HL-60/S4 treated with retinoic acid at 250 ng/mL for 4 days and 3 days (cell line): ENCODE measurements at regions not wholly inside any gene's neighbourhood (a gene's known extent, or its start where the extent isn't known, plus 50 kb on each side); places are given as distances from the start of the nearest gene placed in this dataset.
"Not testable (repeated sequence)": the region's sequence is repeated elsewhere in the genome, so short reads cannot be mapped to it uniquely, and the experiment has no call there.

Experiments
- in situ Hi-C: fragments of 300-500 bp; cut with MboI; formaldehyde crosslinking; loops from 2 replicates; pipeline ENCODE4 v1.7.0; 2022; ENCODE audit warnings: low sequenced_read_pairs

GRCh38 chr19:28642787-28643683, 569.9 kb downstream of the UQCRFS1 start:
- in situ Hi-C loops, result no loop called here

- in situ Hi-C loops, result no loop called here
These were observed 571.6 kb downstream of the UQCRFS1 start for GRCh38 chr19:28641395-28641794.

GRCh38 chr19:28640506-28640905, 572.4 kb downstream of the UQCRFS1 start:
- in situ Hi-C loops, result no loop called here

- in situ Hi-C loops, result loop anchor here (10.0 kb wide), 1 partner anchor 174 kb away; no protein-coding TSS in a partner anchor
These were observed 574.5 kb downstream of the UQCRFS1 start for GRCh38 chr19:28638445-28638844.

- in situ Hi-C loops, result loop anchor here (10.0 kb wide), 1 partner anchor 172 kb away; no protein-coding TSS in a partner anchor
These were observed 576.2 kb downstream of the UQCRFS1 start for GRCh38 chr19:28636706-28637105.

GRCh38 chr19:28636016-28636629, 576.8 kb downstream of the UQCRFS1 start:
- in situ Hi-C loops, result loop anchor here (10.0 kb wide), 1 partner anchor 171 kb away; no protein-coding TSS in a partner anchor

GRCh38 chr19:28634837-28635236, 578.1 kb downstream of the UQCRFS1 start:
- in situ Hi-C loops, result loop anchor here (10.0 kb wide), 1 partner anchor 170 kb away; no protein-coding TSS in a partner anchor

GRCh38 chr19:28634019-28634328, 579.0 kb downstream of the UQCRFS1 start:
- in situ Hi-C loops, result loop anchor here (10.0 kb wide), 1 partner anchor 169 kb away; no protein-coding TSS in a partner anchor

GRCh38 chr19:28633319-28634018, 579.5 kb downstream of the UQCRFS1 start:
- in situ Hi-C loops, result loop anchor here (10.0 kb wide), 1 partner anchor 169 kb away; no protein-coding TSS in a partner anchor

- in situ Hi-C loops, result loop anchor here (10.0 kb wide), 1 partner anchor 168 kb away; no protein-coding TSS in a partner anchor
These were observed 580.4 kb downstream of the UQCRFS1 start for GRCh38 chr19:28632371-28633080.

GRCh38 chr19:28631961-28632360, 581.0 kb downstream of the UQCRFS1 start:
- in situ Hi-C loops, result loop anchor here (10.0 kb wide), 1 partner anchor 167 kb away; no protein-coding TSS in a partner anchor

GRCh38 chr19:28627669-28628068, 585.3 kb downstream of the UQCRFS1 start:
- in situ Hi-C loops, result no loop called here

- in situ Hi-C loops, result not testable (repeated sequence)
These were observed 586.5 kb downstream of the UQCRFS1 start for GRCh38 chr19:28626407-28626806.

- in situ Hi-C loops, result no loop called here
These were observed 593.0 kb downstream of the UQCRFS1 start for GRCh38 chr19:28619816-28620429.

GRCh38 chr19:28618504-28618903, 594.4 kb downstream of the UQCRFS1 start:
- in situ Hi-C loops, result no loop called here

- in situ Hi-C loops, result no loop called here
These were observed 597.0 kb downstream of the UQCRFS1 start for GRCh38 chr19:28615966-28616365.

GRCh38 chr19:28615546-28615916, 597.4 kb downstream of the UQCRFS1 start:
- in situ Hi-C loops, result no loop called here

- in situ Hi-C loops, result no loop called here
These were observed 598.1 kb downstream of the UQCRFS1 start for GRCh38 chr19:28614634-28615545.

- in situ Hi-C loops, result no loop called here
These were observed 600.6 kb downstream of the UQCRFS1 start for GRCh38 chr19:28612275-28612769.
